CD8-positive, alpha-beta memory T cell (primary cell): ENCODE measurements at regions not wholly inside any gene's neighbourhood (a gene's known extent, or its start where the extent isn't known, plus 50 kb on each side); places are given as distances from the start of the nearest gene placed in this dataset.

Experiments
- CTCF ChIA-PET: fragments of 350-600 bp; sonication (Branson Sonifier 250); formaldehyde crosslinking; loops from one replicate; lab custom pipeline; 2021; ENCODE audit warnings: antibody characterized with exemption; lab: Charles Lee
- POLR2A ChIA-PET: fragments of 350-600 bp; sonication (Branson Sonifier 250); formaldehyde crosslinking; loops from one replicate; lab custom pipeline; 2021; ENCODE audit warnings: antibody characterized with exemption; lab: Charles Lee
- DNase-seq, 5 donors: peaks; one replicate each; pipeline versions ENCODE4 v3.0.0 to v3.0.0-alpha.2; 2020 to 2022; ENCODE audit warnings: mixed read lengths in 1 of 5
- H3K27ac ChIP-seq: one replicate; pipeline ENCODE4 v1.7.0; 2013; ENCODE audit warnings: low read depth, mild to moderate bottlenecking, low read length, moderate library complexity
- H3K27me3 ChIP-seq: 2 replicates; pipeline ENCODE4 v1.7.0; 2013; ENCODE audit warnings: low read length, mild to moderate bottlenecking; ENCODE audit not compliant: insufficient read depth, poor library complexity, severe bottlenecking
- H3K36me3 ChIP-seq: 2 replicates; pipeline ENCODE4 v1.7.0; 2013; ENCODE audit warnings: mild to moderate bottlenecking, low read length, moderate library complexity; ENCODE audit not compliant: insufficient read depth
- H3K4me1 ChIP-seq: 2 replicates; pipeline ENCODE4 v1.7.0; 2013; ENCODE audit warnings: mild to moderate bottlenecking, low read length, moderate library complexity; ENCODE audit not compliant: insufficient read depth
- H3K4me3 ChIP-seq: 2 replicates; pipeline ENCODE4 v1.7.0; 2013; ENCODE audit warnings: mild to moderate bottlenecking, low read length
- H3K9me3 ChIP-seq: 2 replicates; pipeline ENCODE4 v1.7.0; 2013; ENCODE audit warnings: mild to moderate bottlenecking, low read length
- H3K27ac Mint-ChIP-seq, 8 donors: one replicate each; pipeline ENCODE4 v1.8.0; 2020 to 2021; ENCODE audit warnings: mixed read lengths in 8 of 8, mild to moderate bottlenecking in 6 of 8, inconsistent platforms in 3 of 8, moderate library complexity in 3 of 8
- H3K27me3 Mint-ChIP-seq, 2 donors: one replicate each; pipeline ENCODE4 v1.8.0; 2020 to 2021; ENCODE audit warnings: mixed read lengths in 2 of 2, mild to moderate bottlenecking in 1 of 2, moderate library complexity in 1 of 2
- H3K36me3 Mint-ChIP-seq, 3 donors: one replicate each; pipeline ENCODE4 v1.8.0; 2020 to 2021; ENCODE audit warnings: mixed read lengths in 3 of 3, inconsistent platforms in 1 of 3, mild to moderate bottlenecking in 1 of 3
- H3K4me1 Mint-ChIP-seq, 3 donors: one replicate each; pipeline ENCODE4 v1.8.0; 2020 to 2021; ENCODE audit warnings: mixed read lengths in 3 of 3, inconsistent platforms in 1 of 3, mild to moderate bottlenecking in 1 of 3
- H3K4me3 Mint-ChIP-seq, 7 donors: one replicate each; pipeline ENCODE4 v1.8.0; 2020 to 2021; ENCODE audit warnings: mixed read lengths in 7 of 7, mild to moderate bottlenecking in 6 of 7, moderate library complexity in 4 of 7, inconsistent platforms in 2 of 7
- H3K9me3 Mint-ChIP-seq, 5 donors: one replicate each; pipeline ENCODE4 v1.8.0; 2020 to 2022; ENCODE audit warnings: mixed read lengths in 5 of 5, mild to moderate bottlenecking in 3 of 5, moderate library complexity in 2 of 5, inconsistent platforms in 1 of 5

DNA sequence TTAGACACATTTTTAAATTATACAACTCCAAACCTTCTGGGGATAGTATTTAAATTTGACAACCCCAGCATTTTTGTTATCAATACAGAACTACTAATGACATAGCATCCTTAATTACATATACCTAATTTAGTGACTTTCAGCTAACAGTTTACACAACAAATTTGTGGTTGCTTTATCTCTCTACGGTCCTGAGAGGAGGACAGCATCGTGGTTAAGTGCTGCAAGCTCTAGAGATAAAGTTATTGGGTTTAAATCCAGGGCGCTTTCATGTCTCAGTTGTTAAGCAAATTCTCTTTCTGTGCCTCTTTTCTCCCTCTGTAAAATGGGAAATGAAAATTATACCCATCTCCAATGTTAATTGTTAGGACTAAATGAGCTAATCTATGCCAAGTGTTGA lies 129.3 kb downstream of the METTL4 start:
- Histone ChIP-seq H3K27me3 (no peaks in the 10 kb centered on the region), H3K27ac (no peak overlapping the region), H3K4me3 (no peak overlapping the region), H3K36me3 (no peaks in the 10 kb centered on the region), H3K9me3 (no peaks in the 10 kb centered on the region), H3K4me1 (no peaks in the 10 kb centered on the region)
- ChIA-PET POLR2A (interaction anchor here (1.5 kb wide), 1 partner anchor 8 kb away, joined by 5 read pairs; no protein-coding TSS in a partner anchor), CTCF (no interaction called here)
- no peak overlapping the region for H3K4me3 Mint-ChIP-seq
- no peaks in the 10 kb centered on the region for H3K4me1 Mint-ChIP-seq
- H3K27me3 Mint-ChIP-seq: peaks cover 9 to 30% of the 10 kb centered on the region in 2 donors
- no peak for DNase-seq
- peaks cover 0 to 2% (median 0%) of the 10 kb centered on the region in 5 donors for H3K9me3 Mint-ChIP-seq
- H3K27ac Mint-ChIP-seq: no peak overlapping the region
- no peaks in the 10 kb centered on the region for H3K36me3 Mint-ChIP-seq

DNA sequence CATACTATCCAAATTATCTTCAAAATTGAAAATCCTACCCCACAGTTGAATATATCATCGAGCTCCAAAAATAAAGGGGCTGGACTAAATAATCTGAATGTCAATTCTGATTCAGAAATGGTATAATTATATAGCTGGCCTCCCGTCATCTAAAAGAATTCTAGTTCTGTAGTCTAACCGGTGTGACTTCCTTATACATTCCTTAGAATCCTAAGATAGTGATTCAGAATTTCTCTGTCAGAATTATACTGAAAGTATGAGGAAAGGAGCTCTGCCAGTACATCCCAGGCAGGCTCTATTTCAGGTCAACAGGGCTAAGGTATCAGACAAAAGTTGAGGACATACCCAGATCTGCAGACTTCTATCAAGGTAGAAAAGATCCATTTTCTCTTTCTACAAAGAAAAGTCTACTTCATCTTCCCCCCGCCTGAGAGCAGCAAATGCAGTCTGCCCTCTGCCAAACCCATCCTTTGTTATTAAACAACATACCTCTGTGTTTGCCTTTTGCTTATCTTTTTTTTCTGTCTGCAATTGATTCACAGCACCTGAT lies 128.5 kb downstream of the METTL4 start:
- no peak for DNase-seq
- Mint-ChIP-seq H3K9me3 (peaks cover 0 to 2% (median 0%) of the 10 kb centered on the region in 5 donors), H3K36me3 (no peaks in the 10 kb centered on the region), H3K4me3 (no peak overlapping the region), H3K27ac (no peak overlapping the region), H3K4me1 (no peaks in the 10 kb centered on the region), H3K27me3 (peaks cover 10 to 30% of the 10 kb centered on the region in 2 donors)
- Histone ChIP-seq H3K4me1 (no peaks in the 10 kb centered on the region), H3K27me3 (no peaks in the 10 kb centered on the region), H3K9me3 (no peaks in the 10 kb centered on the region), H3K36me3 (no peaks in the 10 kb centered on the region), H3K27ac (no peak overlapping the region), H3K4me3 (no peak overlapping the region)
- POLR2A ChIA-PET: interaction anchor here (1.5 kb wide), 1 partner anchor 8 kb away, joined by 5 read pairs; no protein-coding TSS in a partner anchor
- CTCF ChIA-PET: no interaction called here

DNA sequence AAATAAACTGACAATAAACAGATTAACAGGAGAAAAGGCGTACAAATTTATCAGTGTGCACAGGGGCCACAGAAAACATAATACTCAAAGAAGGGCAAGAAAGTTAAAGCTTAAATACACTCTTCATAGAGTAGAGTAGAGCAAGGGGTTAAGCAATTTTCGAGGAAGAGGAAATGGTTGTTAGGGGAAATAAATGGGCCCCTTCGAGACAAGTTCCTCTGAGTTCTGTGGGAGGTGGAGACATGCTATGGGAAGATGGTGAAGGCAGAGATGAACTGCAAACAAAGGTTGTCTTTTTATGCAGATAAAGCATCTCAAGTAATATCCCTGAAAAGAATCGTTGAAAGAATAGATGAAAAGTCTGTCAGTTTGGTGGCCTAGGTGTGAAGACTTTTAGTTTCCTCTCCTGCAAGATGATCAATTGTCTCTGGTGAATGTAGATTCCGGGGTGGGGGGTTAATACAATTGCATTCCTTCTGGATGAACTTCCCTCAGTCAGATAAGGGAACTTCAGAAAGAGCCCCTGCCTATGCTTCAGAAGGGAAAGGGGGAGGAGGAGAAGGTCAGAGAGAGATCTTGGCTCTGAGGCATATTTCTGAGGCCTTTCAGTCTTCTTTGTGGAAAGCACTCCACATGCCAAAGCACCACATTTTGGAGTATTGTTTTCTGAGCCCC lies 127.0 kb downstream of the METTL4 start:
- H3K36me3 ChIP-seq: no peaks in the 10 kb centered on the region
- POLR2A ChIA-PET: no interaction called here
- CTCF ChIA-PET: no interaction called here
- H3K4me3 Mint-ChIP-seq: no peak overlapping the region
- H3K27ac Mint-ChIP-seq: no peak overlapping the region
- H3K4me1 Mint-ChIP-seq: no peaks in the 10 kb centered on the region
- no peaks in the 10 kb centered on the region for H3K4me1 ChIP-seq
- H3K4me3 ChIP-seq: no peak overlapping the region
- H3K9me3 Mint-ChIP-seq: peaks cover 0 to 2% (median 0%) of the 10 kb centered on the region in 5 donors
- DNase-seq: no peak
- H3K9me3 ChIP-seq: no peaks in the 10 kb centered on the region
- H3K27ac ChIP-seq: no peak overlapping the region
- H3K27me3 ChIP-seq: no peaks in the 10 kb centered on the region
- H3K27me3 Mint-ChIP-seq: peaks cover 10 to 30% of the 10 kb centered on the region in 2 donors
- H3K36me3 Mint-ChIP-seq: no peaks in the 10 kb centered on the region

GRCh38 chr18:2448565-2449151 lies 122.6 kb downstream of the METTL4 start:
- no peaks in the 10 kb centered on the region for H3K9me3 Mint-ChIP-seq
- Histone ChIP-seq H3K27ac (no peak overlapping the region), H3K36me3 (no peaks in the 10 kb centered on the region), H3K9me3 (no peaks in the 10 kb centered on the region), H3K4me3 (no peak overlapping the region), H3K27me3 (no peaks in the 10 kb centered on the region), H3K4me1 (no peaks in the 10 kb centered on the region)
- H3K27me3 Mint-ChIP-seq: peaks cover 4 to 12% of the 10 kb centered on the region in 2 donors
- CTCF ChIA-PET: no interaction called here
- H3K27ac Mint-ChIP-seq: no peak overlapping the region
- DNase-seq: no peak
- H3K4me3 Mint-ChIP-seq: no peak overlapping the region
- H3K4me1 Mint-ChIP-seq: no peaks in the 10 kb centered on the region
- H3K36me3 Mint-ChIP-seq: no peaks in the 10 kb centered on the region
- POLR2A ChIA-PET: no interaction called here

GRCh38 chr18:2451556-2451955 lies 119.7 kb downstream of the METTL4 start:
- Mint-ChIP-seq H3K36me3 (no peaks in the 10 kb centered on the region), H3K27ac (no peak overlapping the region), H3K9me3 (peaks cover 0 to 5% (median 2%) of the 10 kb centered on the region in 5 donors), H3K4me3 (no peak overlapping the region), H3K4me1 (no peaks in the 10 kb centered on the region), H3K27me3 (peaks cover 2 to 4% of the 10 kb centered on the region in 2 donors)
- POLR2A ChIA-PET: no interaction called here
- no peaks in the 10 kb centered on the region for H3K27me3 ChIP-seq
- H3K27ac ChIP-seq: no peak overlapping the region
- no peaks in the 10 kb centered on the region for H3K4me1 ChIP-seq
- no peaks in the 10 kb centered on the region for H3K36me3 ChIP-seq
- no peak overlapping the region for H3K4me3 ChIP-seq
- H3K9me3 ChIP-seq: no peaks in the 10 kb centered on the region
- CTCF ChIA-PET: no interaction called here
- no peak for DNase-seq

DNA sequence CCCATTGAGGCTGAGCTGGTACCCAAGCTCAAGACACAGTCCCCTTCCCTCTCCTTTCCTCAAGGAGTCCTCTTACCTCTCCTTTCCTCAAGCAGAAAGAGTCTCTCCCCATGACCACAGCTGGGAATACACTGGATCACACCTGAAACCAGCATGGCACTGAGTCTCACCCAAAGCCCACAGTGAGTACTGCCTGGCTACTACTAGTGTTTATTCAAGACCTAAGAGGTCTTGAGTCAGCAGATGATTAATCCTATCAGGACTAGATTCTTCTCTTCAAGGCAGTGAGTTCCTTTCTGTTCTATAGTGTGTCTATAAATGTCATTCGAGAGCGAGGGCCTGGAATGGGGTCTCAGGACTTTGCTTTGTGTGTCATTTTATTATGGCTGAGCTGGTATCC lies 111.4 kb downstream of the METTL4 start:
- Histone ChIP-seq H3K27ac (no peak overlapping the region), H3K27me3 (no peaks in the 10 kb centered on the region), H3K4me3 (no peak overlapping the region), H3K36me3 (no peaks in the 10 kb centered on the region), H3K9me3 (no peaks in the 10 kb centered on the region), H3K4me1 (no peaks in the 10 kb centered on the region)
- Mint-ChIP-seq H3K4me3 (no peak overlapping the region), H3K9me3 (peaks cover 0 to 6% (median 3%) of the 10 kb centered on the region in 5 donors), H3K27ac (no peak overlapping the region), H3K36me3 (peaks cover 0 to 9% (median 2%) of the 10 kb centered on the region in 3 donors), H3K4me1 (no peaks in the 10 kb centered on the region), H3K27me3 (peaks cover 12 to 21% of the 10 kb centered on the region in 2 donors)
- no peak for DNase-seq
- CTCF ChIA-PET: no interaction called here
- POLR2A ChIA-PET: no interaction called here

DNA sequence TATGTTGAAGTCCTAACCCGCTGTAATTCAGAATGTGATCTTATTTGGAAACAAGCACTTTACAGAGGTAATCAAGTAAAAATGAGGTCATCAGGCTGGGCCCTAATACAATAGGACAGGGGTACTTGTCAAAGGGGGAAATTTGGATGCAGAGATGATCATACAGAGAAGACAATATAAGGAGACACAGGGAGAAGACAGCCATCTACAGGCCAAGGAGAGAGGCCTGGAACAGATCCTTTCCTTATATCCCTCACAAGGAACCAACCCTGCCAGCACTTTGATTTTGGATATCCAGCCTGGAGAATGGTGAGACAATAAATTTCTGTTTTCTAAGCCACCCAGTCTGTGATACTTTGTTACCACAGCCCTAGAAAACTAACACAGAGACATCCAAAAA lies 104.3 kb downstream of the METTL4 start:
- ChIA-PET CTCF (no interaction called here), POLR2A (no interaction called here)
- Mint-ChIP-seq H3K4me3 (no peak overlapping the region), H3K4me1 (no peaks in the 10 kb centered on the region), H3K27me3 (peaks cover 13 to 20% of the 10 kb centered on the region in 2 donors), H3K36me3 (no peaks in the 10 kb centered on the region), H3K9me3 (no peaks in the 10 kb centered on the region), H3K27ac (no peak overlapping the region)
- DNase-seq: no peak
- no peaks in the 10 kb centered on the region for H3K9me3 ChIP-seq
- H3K36me3 ChIP-seq: no peaks in the 10 kb centered on the region
- no peaks in the 10 kb centered on the region for H3K4me1 ChIP-seq
- H3K27ac ChIP-seq: no peak overlapping the region
- no peaks in the 10 kb centered on the region for H3K27me3 ChIP-seq
- H3K4me3 ChIP-seq: no peak overlapping the region

DNA sequence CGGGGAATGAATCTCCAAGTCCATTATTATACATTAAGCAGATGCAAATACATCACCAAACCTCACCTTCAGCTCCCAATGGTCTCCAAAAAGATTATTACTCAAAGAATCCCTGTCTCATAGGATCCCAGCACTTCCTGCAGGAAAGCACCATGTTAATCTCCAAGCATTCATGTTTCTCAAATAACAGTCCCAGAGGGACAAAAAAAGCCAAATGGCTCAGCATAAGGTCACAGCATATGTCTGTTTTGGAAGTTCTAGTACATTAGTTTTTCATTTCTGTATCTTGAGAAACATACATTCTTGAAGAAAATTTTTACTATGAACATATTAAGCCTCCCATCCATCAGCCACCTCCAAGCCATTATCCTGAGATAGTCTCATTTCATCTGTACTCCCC lies 103.3 kb downstream of the METTL4 start:
- H3K9me3 ChIP-seq: no peaks in the 10 kb centered on the region
- H3K36me3 ChIP-seq: no peaks in the 10 kb centered on the region
- no peaks in the 10 kb centered on the region for H3K4me1 ChIP-seq
- Mint-ChIP-seq H3K27ac (peak overlapping the region in 1 of 8 donors; percentile 3), H3K27me3 (peaks cover 13 to 26% of the 10 kb centered on the region in 2 donors), H3K36me3 (no peaks in the 10 kb centered on the region), H3K4me1 (no peaks in the 10 kb centered on the region), H3K4me3 (no peak overlapping the region), H3K9me3 (no peaks in the 10 kb centered on the region)
- H3K27me3 ChIP-seq: no peaks in the 10 kb centered on the region
- no peak overlapping the region for H3K4me3 ChIP-seq
- no peak overlapping the region for H3K27ac ChIP-seq
- ChIA-PET POLR2A (no interaction called here), CTCF (no interaction called here)
- no peak for DNase-seq
